H1 (cell line): ENCODE measurements at regions not wholly inside any gene's neighbourhood (a gene's known extent, or its start where the extent isn't known, plus 50 kb on each side); places are given as distances from the start of the nearest gene placed in this dataset.

ENCODE experiments used
- CHD2 ChIP-seq: IDR thresholded peaks from 2 replicates; pipeline ENCODE4 v1.6.1; 2012; ENCODE audit warnings: low read length, improper control_type of control experiment
- EZH2 ChIP-seq: fragments of 200-600 bp; sonication (generic); IDR thresholded peaks from 2 replicates; pipeline ENCODE4 v1.7.1; 2012; ENCODE audit warnings: low read depth, mild to moderate bottlenecking, moderate library complexity, low read length, inconsistent platforms; ENCODE audit not compliant: severe bottlenecking
- KDM1A ChIP-seq: fragments of 200-600, 300-600 bp; sonication (generic); IDR thresholded peaks from 2 replicates; pipeline ENCODE4 v1.7.1; 2016; ENCODE audit warnings: mild to moderate bottlenecking, low read length, borderline replicate concordance
- POLR2A ChIP-seq, 2 experiments: IDR thresholded peaks; 1 replicate in 1 of 2; 2 replicates in 1 of 2; pipeline ENCODE4 v1.6.1; 2011; ENCODE audit warnings: low read depth in 2 of 2, low read length in 2 of 2, mild to moderate bottlenecking in 2 of 2; ENCODE audit errors: control extremely low read depth in 1 of 2
- POLR2AphosphoS5 ChIP-seq: IDR thresholded peaks from 2 replicates; pipeline ENCODE4 v1.6.1; 2011; ENCODE audit warnings: low read depth, low read length
- RFX5 ChIP-seq: IDR thresholded peaks from 2 replicates; pipeline ENCODE4 v1.6.1; 2011; ENCODE audit warnings: low read depth, low read length, improper control_type of control experiment, borderline replicate concordance
- RNF2 ChIP-seq: fragments of 200-900, 300-1000 bp; sonication (generic); IDR thresholded peaks from 2 replicates; pipeline ENCODE4 v1.7.1; 2016; ENCODE audit warnings: borderline replicate concordance, low read depth, mild to moderate bottlenecking, antibody characterized with exemption, low read length; ENCODE audit not compliant: poor library complexity, severe bottlenecking; ENCODE audit errors: missing control alignments
- RXRA ChIP-seq: IDR thresholded peaks from 2 replicates; pipeline ENCODE4 v1.6.1; 2011; ENCODE audit warnings: low read depth, mild to moderate bottlenecking, low read length, moderate library complexity; ENCODE audit not compliant: insufficient read depth
- SRF ChIP-seq: IDR thresholded peaks from 2 replicates; pipeline ENCODE4 v1.6.1; 2011; ENCODE audit warnings: mild to moderate bottlenecking, low read depth, low read length, moderate library complexity
- TF ChIP-seq, protein P1 (sequence below), 3 experiments: IDR thresholded peaks; 1 replicate in 2 of 3; 2 replicates in 1 of 3; pipeline versions ENCODE4 v1.5.1 to v1.6.1; 2011; ENCODE audit warnings: low read length in 3 of 3, mild to moderate bottlenecking in 3 of 3, inconsistent platforms in 2 of 3, low read depth in 1 of 3, moderate library complexity in 1 of 3; ENCODE audit not compliant: insufficient read depth in 1 of 3; ENCODE audit errors: control extremely low read depth in 1 of 3
- TF ChIP-seq, protein P2 (sequence below): IDR thresholded peaks from 2 replicates; pipeline ENCODE4 v1.6.1; 2012; ENCODE audit warnings: inconsistent platforms

DNA sequence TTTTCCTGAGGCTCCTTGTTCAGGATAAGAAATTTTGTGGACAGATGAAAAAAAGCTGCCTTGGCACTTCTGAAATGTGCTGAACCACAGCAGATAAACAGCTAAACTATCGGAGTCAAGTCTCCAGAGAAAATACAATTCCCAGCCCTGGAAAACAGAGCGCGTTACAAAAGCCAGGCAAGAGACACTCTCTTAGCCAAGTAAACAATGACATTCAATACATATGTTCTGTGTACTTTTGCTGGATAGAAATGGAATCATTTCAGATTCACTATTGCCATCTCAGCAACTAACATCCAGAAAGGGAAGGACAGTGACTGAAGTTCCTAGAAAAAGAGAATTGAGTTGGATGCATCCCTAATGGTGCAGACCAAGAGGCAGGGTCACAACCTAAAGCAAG is 196.8 kb upstream of the NRSN1 start:
- TF ChIP-seq RNF2 = no peak
- TF ChIP-seq, protein P1, sequence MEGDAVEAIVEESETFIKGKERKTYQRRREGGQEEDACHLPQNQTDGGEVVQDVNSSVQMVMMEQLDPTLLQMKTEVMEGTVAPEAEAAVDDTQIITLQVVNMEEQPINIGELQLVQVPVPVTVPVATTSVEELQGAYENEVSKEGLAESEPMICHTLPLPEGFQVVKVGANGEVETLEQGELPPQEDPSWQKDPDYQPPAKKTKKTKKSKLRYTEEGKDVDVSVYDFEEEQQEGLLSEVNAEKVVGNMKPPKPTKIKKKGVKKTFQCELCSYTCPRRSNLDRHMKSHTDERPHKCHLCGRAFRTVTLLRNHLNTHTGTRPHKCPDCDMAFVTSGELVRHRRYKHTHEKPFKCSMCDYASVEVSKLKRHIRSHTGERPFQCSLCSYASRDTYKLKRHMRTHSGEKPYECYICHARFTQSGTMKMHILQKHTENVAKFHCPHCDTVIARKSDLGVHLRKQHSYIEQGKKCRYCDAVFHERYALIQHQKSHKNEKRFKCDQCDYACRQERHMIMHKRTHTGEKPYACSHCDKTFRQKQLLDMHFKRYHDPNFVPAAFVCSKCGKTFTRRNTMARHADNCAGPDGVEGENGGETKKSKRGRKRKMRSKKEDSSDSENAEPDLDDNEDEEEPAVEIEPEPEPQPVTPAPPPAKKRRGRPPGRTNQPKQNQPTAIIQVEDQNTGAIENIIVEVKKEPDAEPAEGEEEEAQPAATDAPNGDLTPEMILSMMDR (IDR thresholded peaks at IDR 0.05; ENCODE audit: control extremely low read depth in 1 of 3, insufficient read depth in 1 of 3, low read depth in 1 of 3, low read length in 3 of 3) = no peak
- TF ChIP-seq, protein P2, sequence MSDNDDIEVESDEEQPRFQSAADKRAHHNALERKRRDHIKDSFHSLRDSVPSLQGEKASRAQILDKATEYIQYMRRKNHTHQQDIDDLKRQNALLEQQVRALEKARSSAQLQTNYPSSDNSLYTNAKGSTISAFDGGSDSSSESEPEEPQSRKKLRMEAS = no peak
- TF ChIP-seq POLR2AphosphoS5 = no peak
- TF ChIP-seq POLR2A (IDR thresholded peaks at IDR 0.05; ENCODE audit: control extremely low read depth in 1 of 2, low read depth in 2 of 2, low read length in 2 of 2) = no peak
- TF ChIP-seq CHD2 = no peak
- no peak for TF ChIP-seq RFX5
- TF ChIP-seq RXRA = no peak
- no peak for TF ChIP-seq KDM1A
- TF ChIP-seq SRF = no peak
- no peak for TF ChIP-seq EZH2
